ENCODE measurements at regions not wholly inside any gene's neighbourhood (a gene's known extent, or its start where the extent isn't known, plus 50 kb on each side); places are given as distances from the start of the nearest gene placed in this dataset.

DNA sequence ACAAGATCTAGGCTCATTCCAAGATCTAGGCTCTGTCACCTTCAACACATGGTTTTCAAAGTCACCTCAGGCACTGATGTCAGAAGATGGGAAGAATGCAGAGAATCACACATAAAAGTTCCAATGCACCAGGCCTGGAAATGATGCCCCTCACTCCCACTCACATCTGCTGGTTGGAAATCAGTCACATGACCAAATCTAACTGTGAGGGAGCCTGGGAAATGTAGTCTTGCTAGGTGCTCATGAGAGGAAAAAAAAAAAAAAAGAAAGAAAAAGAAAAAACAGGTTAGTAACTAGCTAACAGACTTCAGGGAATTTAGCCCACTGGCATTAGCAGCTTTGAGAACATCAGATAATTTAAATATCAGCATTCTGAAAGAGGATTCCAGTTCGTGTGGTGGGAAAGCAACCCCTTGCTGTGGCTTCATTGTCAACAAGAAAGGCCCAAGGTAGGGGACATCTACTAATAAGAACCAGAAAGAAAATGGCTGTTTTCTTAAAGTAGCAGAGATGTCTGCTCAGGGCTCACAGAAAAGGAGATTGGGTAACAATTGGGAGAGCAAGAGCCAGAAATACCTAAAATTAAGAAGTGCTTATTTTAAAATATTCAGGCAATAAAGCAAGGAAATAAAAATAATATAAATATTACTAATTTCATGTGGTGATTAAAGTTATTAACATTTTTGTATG, 614.3 kb downstream of the ACTL7B start:
- TF ChIP-seq, protein P1, sequence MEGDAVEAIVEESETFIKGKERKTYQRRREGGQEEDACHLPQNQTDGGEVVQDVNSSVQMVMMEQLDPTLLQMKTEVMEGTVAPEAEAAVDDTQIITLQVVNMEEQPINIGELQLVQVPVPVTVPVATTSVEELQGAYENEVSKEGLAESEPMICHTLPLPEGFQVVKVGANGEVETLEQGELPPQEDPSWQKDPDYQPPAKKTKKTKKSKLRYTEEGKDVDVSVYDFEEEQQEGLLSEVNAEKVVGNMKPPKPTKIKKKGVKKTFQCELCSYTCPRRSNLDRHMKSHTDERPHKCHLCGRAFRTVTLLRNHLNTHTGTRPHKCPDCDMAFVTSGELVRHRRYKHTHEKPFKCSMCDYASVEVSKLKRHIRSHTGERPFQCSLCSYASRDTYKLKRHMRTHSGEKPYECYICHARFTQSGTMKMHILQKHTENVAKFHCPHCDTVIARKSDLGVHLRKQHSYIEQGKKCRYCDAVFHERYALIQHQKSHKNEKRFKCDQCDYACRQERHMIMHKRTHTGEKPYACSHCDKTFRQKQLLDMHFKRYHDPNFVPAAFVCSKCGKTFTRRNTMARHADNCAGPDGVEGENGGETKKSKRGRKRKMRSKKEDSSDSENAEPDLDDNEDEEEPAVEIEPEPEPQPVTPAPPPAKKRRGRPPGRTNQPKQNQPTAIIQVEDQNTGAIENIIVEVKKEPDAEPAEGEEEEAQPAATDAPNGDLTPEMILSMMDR (IDR thresholded peaks at IDR 0.05; ENCODE audit: insufficient read depth, low read depth, low read length, missing control alignments), result no peak
- H3K4me3 ChIP-seq (ENCODE audit: low read depth, low read length), result no peak overlapping the region
- no peak for DNase-seq (ENCODE audit: low read depth)

DNA sequence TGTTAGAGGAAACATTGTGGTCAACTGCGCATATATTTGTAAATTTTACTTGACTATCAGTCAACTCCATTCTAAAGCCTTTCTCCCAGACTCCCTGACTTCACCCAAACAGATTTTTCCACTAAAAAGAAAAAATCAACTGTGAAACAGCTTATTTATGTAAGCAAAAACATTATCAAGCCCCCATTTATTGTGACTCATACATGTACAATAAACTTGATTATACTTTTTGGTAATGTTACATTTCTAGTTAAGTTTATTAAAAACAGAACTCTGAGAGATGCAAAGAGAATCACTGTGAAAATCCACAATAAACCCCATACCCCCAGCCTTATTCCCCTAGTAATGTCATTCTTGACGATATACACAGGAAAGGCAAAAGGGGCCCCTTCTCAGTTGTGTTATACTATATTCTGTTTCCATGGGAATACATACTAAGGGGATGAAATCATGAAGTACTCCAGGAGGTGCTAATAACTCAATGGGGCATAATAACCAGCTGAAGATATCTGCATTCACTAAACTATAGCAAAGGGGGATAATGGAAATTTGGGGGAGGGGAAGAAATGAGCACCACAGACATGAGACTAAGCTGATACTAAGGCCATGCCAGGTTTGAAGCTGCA, 616.0 kb downstream of the ACTL7B start:
- DNase-seq (ENCODE audit: low read depth), result no peak
- TF ChIP-seq, protein P1 (IDR thresholded peaks at IDR 0.05; ENCODE audit: insufficient read depth, low read depth, low read length, missing control alignments), result no peak
- no peak overlapping the region for H3K4me3 ChIP-seq (ENCODE audit: low read depth, low read length)

DNA sequence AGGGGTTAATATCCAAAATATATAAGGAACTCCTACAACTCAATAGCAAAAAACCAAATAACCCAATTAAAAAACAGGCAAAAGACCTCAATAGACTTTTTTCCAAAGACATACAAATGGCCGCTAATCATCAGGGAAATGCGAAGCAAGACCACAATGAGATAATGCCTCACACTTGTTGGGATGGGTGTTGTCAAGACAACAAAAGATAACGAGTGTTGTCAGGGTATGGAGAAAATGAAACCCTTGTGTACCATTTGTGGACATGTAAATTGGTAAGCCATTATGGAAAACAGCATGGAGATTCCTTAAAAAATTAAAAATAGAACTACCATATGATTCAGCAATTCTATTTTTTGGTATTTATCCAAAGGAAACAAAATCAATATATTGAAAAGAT, 620.2 kb downstream of the ACTL7B start:
- H3K4me3 ChIP-seq (ENCODE audit: low read depth, low read length), result no peak overlapping the region
- DNase-seq (ENCODE audit: low read depth), result no peak
- TF ChIP-seq, protein P1 (IDR thresholded peaks at IDR 0.05; ENCODE audit: insufficient read depth, low read depth, low read length, missing control alignments), result no peak

DNA sequence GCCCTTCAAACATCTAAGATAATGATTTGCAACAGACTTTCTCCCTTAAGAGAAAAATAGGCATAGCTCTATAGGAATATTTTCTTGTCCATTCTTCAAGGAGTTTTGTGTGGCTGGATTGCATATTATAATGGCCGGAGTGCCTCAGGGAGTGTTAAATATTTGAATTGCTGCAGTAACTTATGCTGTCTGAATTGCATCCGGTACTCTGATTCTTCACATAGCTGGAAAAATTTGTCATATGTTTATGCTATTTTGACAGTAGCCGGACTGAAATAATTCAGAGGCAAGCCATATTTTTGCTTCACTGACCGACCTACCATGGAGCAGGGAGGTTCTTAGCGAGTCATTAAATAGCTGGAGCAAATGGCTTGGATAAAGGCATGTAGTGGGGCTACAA, 621.0 kb downstream of the ACTL7B start:
- no peak overlapping the region for H3K4me3 ChIP-seq (ENCODE audit: low read depth, low read length)
- TF ChIP-seq, protein P1 (IDR thresholded peaks at IDR 0.05; ENCODE audit: insufficient read depth, low read depth, low read length, missing control alignments), result no peak
- no peak for DNase-seq (ENCODE audit: low read depth)

DNA sequence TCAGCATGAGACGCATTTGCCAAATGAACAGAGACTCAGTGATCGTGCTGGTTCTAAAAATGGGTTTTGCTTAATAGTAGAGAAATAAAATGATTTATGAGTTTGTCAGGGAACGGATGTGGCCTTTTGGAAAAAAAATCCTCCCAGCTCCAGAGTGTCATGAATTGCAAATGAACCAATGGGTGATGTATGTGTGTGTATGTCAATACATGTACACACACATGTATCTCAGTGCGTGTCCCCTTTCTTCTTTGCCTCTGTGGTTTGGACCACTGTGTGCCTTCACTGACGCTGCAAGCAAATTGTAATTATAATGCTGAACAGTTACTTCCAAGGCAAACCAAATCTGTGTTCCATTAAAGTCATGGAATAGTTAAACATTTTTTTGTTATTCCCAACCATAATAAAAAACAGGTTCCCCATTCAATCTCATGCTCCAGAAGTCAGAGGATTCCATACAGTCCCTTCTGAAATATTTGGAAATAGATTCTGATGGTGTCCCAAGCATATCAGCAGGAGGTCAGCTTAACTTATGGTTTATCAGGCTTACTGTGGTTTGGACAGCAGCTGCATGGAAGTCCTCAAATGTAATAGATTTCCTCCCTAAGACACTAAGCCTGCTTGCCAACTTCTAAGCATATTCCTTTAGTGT, 630.5 kb downstream of the ACTL7B start:
- H3K4me3 ChIP-seq (ENCODE audit: low read depth, low read length), result no peak overlapping the region
- TF ChIP-seq, protein P1 (IDR thresholded peaks at IDR 0.05; ENCODE audit: insufficient read depth, low read depth, low read length, missing control alignments), result no peak
- DNase-seq (ENCODE audit: low read depth), result no peak

DNA sequence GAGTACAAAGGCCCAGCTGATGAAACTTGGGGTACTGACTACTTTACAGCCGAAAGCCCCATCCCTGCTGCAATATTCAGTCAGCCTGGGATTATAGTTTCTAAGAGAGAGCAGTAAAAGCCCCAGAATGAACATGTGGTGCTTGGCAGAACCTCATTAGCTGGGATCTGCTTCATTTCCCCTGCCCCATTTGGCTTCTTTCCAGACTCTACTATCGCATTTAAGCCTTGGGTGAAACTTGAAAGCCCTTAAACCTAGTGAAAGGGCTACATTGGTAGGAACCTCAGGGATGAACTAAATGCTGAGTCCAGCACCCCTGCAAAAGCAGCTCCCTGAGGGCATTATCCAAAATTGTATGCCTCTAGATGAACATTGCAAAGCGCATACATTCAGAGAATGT, 631.1 kb downstream of the ACTL7B start:
- no peak overlapping the region for H3K4me3 ChIP-seq (ENCODE audit: low read depth, low read length)
- TF ChIP-seq, protein P1 (IDR thresholded peaks at IDR 0.05; ENCODE audit: insufficient read depth, low read depth, low read length, missing control alignments), result no peak
- no peak for DNase-seq (ENCODE audit: low read depth)
